Caco-2 (cell line): ENCODE measurements at regions not wholly inside any gene's neighbourhood (a gene's known extent, or its start where the extent isn't known, plus 50 kb on each side); places are given as distances from the start of the nearest gene placed in this dataset.

Experiments used
- BruUV-seq: library from RNA; stranded (reverse); fragments of 400-500 nt; replicated peaks from 2 replicates; lab custom pipeline; 2021; lab: Mats Ljungman, UMichigan
- CTCF ChIA-PET: fragments of 300-600 bp; sonication (Branson Sonifier 250); formaldehyde crosslinking; loops from one replicate; lab custom pipeline; 2022; ENCODE audit warnings: antibody characterized with exemption; lab: Charles Lee
- POLR2A ChIA-PET: fragments of 300-600 bp; sonication (Branson Sonifier 250); formaldehyde crosslinking; loops from one replicate; lab custom pipeline; 2022; ENCODE audit warnings: antibody characterized with exemption; lab: Charles Lee
- DNase-seq, 2 experiments: peaks; one replicate each; pipeline versions ENCODE4 v3.0.0 to v3.0.0-alpha.2; 2020 to 2022
- H3K27me3 ChIP-seq: replicated peaks from 2 replicates; pipeline ENCODE4 v1.6.0; 2011; ENCODE audit warnings: low read length; ENCODE audit not compliant: control insufficient read depth, insufficient read depth
- H3K36me3 ChIP-seq: 2 replicates; pipeline ENCODE4 v1.5.1; 2011; ENCODE audit warnings: low read length; ENCODE audit not compliant: control insufficient read depth, insufficient read depth
- H3K4me1 ChIP-seq: fragments of 250-450 bp; sonication (Bioruptor Pico); 2 replicates; pipeline ENCODE4 v1.5.1; 2020; ENCODE audit warnings: mild to moderate bottlenecking
- H3K4me3 ChIP-seq: 2 replicates; pipeline ENCODE4 v1.5.1; 2011; ENCODE audit warnings: low read depth, mild to moderate bottlenecking, control low read depth, low read length
- H3K9me3 ChIP-seq: fragments of 250-450 bp; sonication (Bioruptor Pico); 2 replicates; pipeline ENCODE4 v1.5.1; 2020; ENCODE audit warnings: mild to moderate bottlenecking, moderate library complexity
- H3K27ac Mint-ChIP-seq: one replicate; pipeline ENCODE4 v1.8.0; 2022; ENCODE audit warnings: mixed read lengths; ENCODE audit not compliant: unreplicated experiment
- H3K27me3 Mint-ChIP-seq: one replicate; pipeline ENCODE4 v1.8.0; 2022; ENCODE audit warnings: mixed read lengths; ENCODE audit not compliant: insufficient read depth, unreplicated experiment
- H3K36me3 Mint-ChIP-seq: one replicate; pipeline ENCODE4 v1.8.0; 2022; ENCODE audit warnings: mild to moderate bottlenecking, mixed read lengths; ENCODE audit not compliant: insufficient read depth, unreplicated experiment
- H3K4me1 Mint-ChIP-seq: one replicate; pipeline ENCODE4 v1.8.0; 2022; ENCODE audit warnings: low read depth, mixed read lengths; ENCODE audit not compliant: unreplicated experiment
- H3K4me3 Mint-ChIP-seq: one replicate; pipeline ENCODE4 v1.8.0; 2022; ENCODE audit warnings: mild to moderate bottlenecking, moderate library complexity, mixed read lengths; ENCODE audit not compliant: unreplicated experiment
- H3K9me3 Mint-ChIP-seq: one replicate; pipeline ENCODE4 v1.8.0; 2022; ENCODE audit warnings: mixed read lengths; ENCODE audit not compliant: unreplicated experiment
- CTCF ChIP-seq, 2 experiments: fragments of 200-600 bp in 1 of 2; IDR thresholded peaks; 1 replicate in 1 of 2; 2 replicates in 1 of 2; pipeline versions ENCODE4 v1.5.1 to v1.8.0; 2011 to 2022; ENCODE audit warnings: antibody characterized with exemption in 1 of 2, control low read depth in 1 of 2, inconsistent platforms in 1 of 2, low read depth in 1 of 2, low read length in 1 of 2, mild to moderate bottlenecking in 1 of 2, moderate library complexity in 1 of 2; ENCODE audit not compliant: insufficient read depth in 1 of 2, severe bottlenecking in 1 of 2, unreplicated experiment in 1 of 2
- intact Hi-C: fragments of 100-400 bp; cut with micrococcal nuclease; formaldehyde crosslinking; loops from one replicate; pipeline ENCODE4 v1.10.0; 2022; ENCODE audit not compliant: unreplicated experiment

- Histone ChIP-seq H3K9me3 (no peaks in the 10 kb centered on the region), H3K4me3 (no peak overlapping the region), H3K27me3 (no peaks in the 10 kb centered on the region), H3K36me3 (no peaks in the 10 kb centered on the region), H3K4me1 (peaks cover 14% of the 10 kb centered on the region)
- no peak for DNase-seq
- H3K27me3 Mint-ChIP-seq, result peaks cover 3% of the 10 kb centered on the region
- BruUV-seq, result no TSS peak
- H3K4me1 Mint-ChIP-seq, result peaks cover 11% of the 10 kb centered on the region
- H3K36me3 Mint-ChIP-seq, result no peaks in the 10 kb centered on the region
- CTCF ChIA-PET, result no interaction called here
- H3K27ac Mint-ChIP-seq, result no peak overlapping the region
- intact Hi-C loops, result loop anchor here (10.0 kb wide), 1 partner anchor 106 kb away; no protein-coding TSS in a partner anchor
- POLR2A ChIA-PET, result no interaction called here
- TF ChIP-seq CTCF (IDR thresholded peaks at IDR 0.05; ENCODE audit: insufficient read depth in 1 of 2, low read depth in 1 of 2, low read length in 1 of 2, severe bottlenecking in 1 of 2, unreplicated experiment in 1 of 2), result no peak
- H3K4me3 Mint-ChIP-seq, result no peak overlapping the region
- peaks cover 9% of the 10 kb centered on the region for H3K9me3 Mint-ChIP-seq
These were observed 228.4 kb upstream of the BTBD3 start for GRCh38 chr20:11689262-11689661.

- Mint-ChIP-seq H3K27me3 (peaks cover 3% of the 10 kb centered on the region), H3K27ac (no peak overlapping the region), H3K4me3 (no peak overlapping the region), H3K4me1 (peaks cover 11% of the 10 kb centered on the region), H3K9me3 (peaks cover 9% of the 10 kb centered on the region), H3K36me3 (no peaks in the 10 kb centered on the region)
- H3K36me3 ChIP-seq, result no peaks in the 10 kb centered on the region
- no peak overlapping the region for H3K4me3 ChIP-seq
- POLR2A ChIA-PET, result no interaction called here
- no peaks in the 10 kb centered on the region for H3K27me3 ChIP-seq
- no peaks in the 10 kb centered on the region for H3K9me3 ChIP-seq
- H3K4me1 ChIP-seq, result peaks cover 14% of the 10 kb centered on the region
- no peak for TF ChIP-seq CTCF (IDR thresholded peaks at IDR 0.05; ENCODE audit: insufficient read depth in 1 of 2, low read depth in 1 of 2, low read length in 1 of 2, severe bottlenecking in 1 of 2, unreplicated experiment in 1 of 2)
- DNase-seq, result no peak
- no TSS peak for BruUV-seq
- intact Hi-C loops, result no loop called here
- CTCF ChIA-PET, result no interaction called here
These were observed 225.9 kb upstream of the BTBD3 start for GRCh38 chr20:11691766-11692165.

- Histone ChIP-seq H3K9me3 (no peaks in the 10 kb centered on the region), H3K36me3 (no peaks in the 10 kb centered on the region), H3K4me1 (peaks cover 8% of the 10 kb centered on the region), H3K27me3 (no peaks in the 10 kb centered on the region), H3K4me3 (no peak overlapping the region)
- Mint-ChIP-seq H3K27ac (no peak overlapping the region), H3K4me3 (no peak overlapping the region), H3K27me3 (peaks cover 3% of the 10 kb centered on the region), H3K9me3 (peaks cover 9% of the 10 kb centered on the region), H3K36me3 (no peaks in the 10 kb centered on the region), H3K4me1 (peaks cover 6% of the 10 kb centered on the region)
- no peak for TF ChIP-seq CTCF (IDR thresholded peaks at IDR 0.05; ENCODE audit: insufficient read depth in 1 of 2, low read depth in 1 of 2, low read length in 1 of 2, severe bottlenecking in 1 of 2, unreplicated experiment in 1 of 2)
- no peak for DNase-seq
- CTCF ChIA-PET, result interaction anchor here (1.3 kb wide), 1 partner anchor 24 kb away, joined by 4 read pairs; no protein-coding TSS in a partner anchor
- POLR2A ChIA-PET, result no interaction called here
- intact Hi-C loops, result no loop called here
- BruUV-seq, result no TSS peak
These were observed 225.1 kb upstream of the BTBD3 start for GRCh38 chr20:11692567-11692966.
